ENCODE measurements at regions not wholly inside any gene's neighbourhood (a gene's known extent, or its start where the extent isn't known, plus 50 kb on each side); places are given as distances from the start of the nearest gene placed in this dataset.

- H3K9me2 ChIP-seq (replicated peaks; ENCODE audit: low read length): no peaks in the 10 kb centered on the region
- H3K79me2 ChIP-seq (ENCODE audit: low read length): no peaks in the 10 kb centered on the region
- H2AFZ ChIP-seq (ENCODE audit: low read length): no peak overlapping the region
- no peak overlapping the region for H3K4me2 ChIP-seq (ENCODE audit: low read length)
- DNase-seq: no peak
- no peaks in the 10 kb centered on the region for H3F3A ChIP-seq (ENCODE audit: low read length, unreplicated experiment)
- intact Hi-C loops (cut with micrococcal nuclease): no loop called here
- H3K36me3 ChIP-seq (ENCODE audit: low read depth, low read length): no peaks in the 10 kb centered on the region
- no peak overlapping the region for H3K4me3 ChIP-seq (ENCODE audit: low read length)
- ChIA-PET POLR2A (ENCODE audit: unreplicated experiment) (no interaction called here), CTCF (no interaction called here)
- H3K9ac ChIP-seq (ENCODE audit: low read length): no peak overlapping the region
- no peaks in the 10 kb centered on the region for H4K20me1 ChIP-seq (ENCODE audit: low read length)
- no peak for ATAC-seq
- no peaks in the 10 kb centered on the region for H3K4me1 ChIP-seq (ENCODE audit: insufficient read depth, low read length)
- H3K27ac ChIP-seq (ENCODE audit: low read length): no peak overlapping the region
- H3K27me3 ChIP-seq (ENCODE audit: low read length): no peaks in the 10 kb centered on the region
- TF ChIP-seq EZH2 (IDR thresholded peaks at IDR 0.05; ENCODE audit: low read length, unreplicated experiment) (no peak), EZH2phosphoT487 (IDR thresholded peaks at IDR 0.05; ENCODE audit: borderline replicate concordance, low read length) (no peak), CTCF (conservative IDR thresholded peaks at IDR 0.05; ENCODE audit: low read depth, low read length) (no peak)
- BruUV-seq (replicated peaks): no TSS peak
- H3K9me3 ChIP-seq (ENCODE audit: low read length): no peaks in the 10 kb centered on the region
These were observed 167.2 kb downstream of the RASEF start for GRCh38 chr9:82895822-82896110.

GRCh38 chr9:82903503-82903902 is 159.4 kb downstream of the RASEF start:
- Histone ChIP-seq H4K20me1 (ENCODE audit: low read length) (no peaks in the 10 kb centered on the region), H3K27me3 (ENCODE audit: low read length) (no peaks in the 10 kb centered on the region), H3K9me2 (replicated peaks; ENCODE audit: low read length) (no peaks in the 10 kb centered on the region), H2AFZ (ENCODE audit: low read length) (no peak overlapping the region), H3K36me3 (ENCODE audit: low read depth, low read length) (no peaks in the 10 kb centered on the region), H3K79me2 (ENCODE audit: low read length) (no peaks in the 10 kb centered on the region), H3K4me2 (ENCODE audit: low read length) (no peak overlapping the region), H3K4me1 (ENCODE audit: insufficient read depth, low read length) (no peaks in the 10 kb centered on the region), H3F3A (ENCODE audit: low read length, unreplicated experiment) (no peaks in the 10 kb centered on the region), H3K9ac (ENCODE audit: low read length) (no peak overlapping the region), H3K4me3 (ENCODE audit: low read length) (no peak overlapping the region), H3K27ac (ENCODE audit: low read length) (no peak overlapping the region), H3K9me3 (ENCODE audit: low read length) (no peaks in the 10 kb centered on the region)
- DNase-seq (peak; percentile 13), ATAC-seq (no peak)
- CTCF ChIA-PET: no interaction called here
- intact Hi-C loops (cut with micrococcal nuclease): no loop called here
- no TSS peak for BruUV-seq (replicated peaks)
- POLR2A ChIA-PET (ENCODE audit: unreplicated experiment): no interaction called here
- TF ChIP-seq CTCF (conservative IDR thresholded peaks at IDR 0.05; ENCODE audit: low read depth, low read length) (peak; percentile 34; the same call in 1 of the 2 replicates), EZH2phosphoT487 (IDR thresholded peaks at IDR 0.05; ENCODE audit: borderline replicate concordance, low read length) (no peak)

GRCh38 chr9:82911996-82912395 is 150.9 kb downstream of the RASEF start:
- H3K4me3 ChIP-seq (ENCODE audit: low read length): no peak overlapping the region
- ATAC-seq: no peak
- no peak overlapping the region for H3K9ac ChIP-seq (ENCODE audit: low read length)
- no peaks in the 10 kb centered on the region for H3K9me2 ChIP-seq (replicated peaks; ENCODE audit: low read length)
- H3K27ac ChIP-seq (ENCODE audit: low read length): no peak overlapping the region
- H2AFZ ChIP-seq (ENCODE audit: low read length): no peak overlapping the region
- BruUV-seq (replicated peaks): no TSS peak
- POLR2A ChIA-PET (ENCODE audit: unreplicated experiment): no interaction called here
- no peak for DNase-seq
- no peaks in the 10 kb centered on the region for H4K20me1 ChIP-seq (ENCODE audit: low read length)
- H3K4me2 ChIP-seq (ENCODE audit: low read length): no peak overlapping the region
- no peaks in the 10 kb centered on the region for H3K4me1 ChIP-seq (ENCODE audit: insufficient read depth, low read length)
- no peak for TF ChIP-seq EZH2phosphoT487 (IDR thresholded peaks at IDR 0.05; ENCODE audit: borderline replicate concordance, low read length)
- no peak for TF ChIP-seq EZH2 (IDR thresholded peaks at IDR 0.05; ENCODE audit: low read length, unreplicated experiment)
- no peak for TF ChIP-seq CTCF (conservative IDR thresholded peaks at IDR 0.05; ENCODE audit: low read depth, low read length)
- H3K79me2 ChIP-seq (ENCODE audit: low read length): no peaks in the 10 kb centered on the region
- intact Hi-C loops (cut with micrococcal nuclease): no loop called here
- H3K27me3 ChIP-seq (ENCODE audit: low read length): no peaks in the 10 kb centered on the region
- CTCF ChIA-PET: interaction anchor here (0.7 kb wide), 1 partner anchor 338 kb away, joined by 3 read pairs; no protein-coding TSS in a partner anchor
- H3K36me3 ChIP-seq (ENCODE audit: low read depth, low read length): no peaks in the 10 kb centered on the region
- no peaks in the 10 kb centered on the region for H3K9me3 ChIP-seq (ENCODE audit: low read length)
- no peaks in the 10 kb centered on the region for H3F3A ChIP-seq (ENCODE audit: low read length, unreplicated experiment)

Measured in PC-3 (cell line).